B cell (primary cell): ENCODE measurements at regions not wholly inside any gene's neighbourhood (a gene's known extent, or its start where the extent isn't known, plus 50 kb on each side); places are given as distances from the start of the nearest gene placed in this dataset.

Source experiments
- ATAC-seq: fragments of 200-7000 bp; cut with Tn5 transposase; one replicate; pipeline ENCODE4 v1.10.0; 2021; ENCODE audit warnings: low read depth, mild to moderate bottlenecking, moderate number of reproducible peaks, moderate library complexity
- CTCF ChIA-PET: fragments of 350-600 bp; sonication (Branson Sonifier 250); formaldehyde crosslinking; loops from one replicate; lab custom pipeline; 2021; ENCODE audit warnings: antibody characterized with exemption, inconsistent platforms; lab: Charles Lee
- POLR2A ChIA-PET: fragments of 350-600 bp; sonication (Branson Sonifier 250); formaldehyde crosslinking; loops from one replicate; lab custom pipeline; 2021; ENCODE audit warnings: antibody characterized with exemption; lab: Charles Lee
- DNase-seq: peaks from one replicate; pipeline ENCODE4 v3.0.0; 2013
- H2AFZ ChIP-seq: 2 replicates; pipeline ENCODE4 v1.6.1; 2012; ENCODE audit warnings: mild to moderate bottlenecking, low read depth, low read length; ENCODE audit not compliant: insufficient read depth, poor library complexity, severe bottlenecking
- H3K27ac ChIP-seq, 2 donors: 1 replicate in 1 of 2; 2 replicates in 1 of 2; pipeline ENCODE4 v1.5.1; 2012 to 2013; ENCODE audit warnings: low read length in 2 of 2, mild to moderate bottlenecking in 2 of 2, moderate library complexity in 1 of 2
- H3K27me3 ChIP-seq, 4 experiments: fragments of 200-600 bp in 1 of 4; sonication (generic) in 1 of 4; replicated peaks in 1 of 4; 1 replicate in 2 of 4; 2 replicates in 2 of 4; pipeline versions ENCODE4 v1.6.1 to v1.7.0; 2013 to 2016; ENCODE audit warnings: low read length in 3 of 4, mild to moderate bottlenecking in 2 of 4, mixed read lengths in 1 of 4, moderate library complexity in 1 of 4; ENCODE audit not compliant: insufficient read depth in 4 of 4, control insufficient read depth in 3 of 4; ENCODE audit errors: control extremely low read depth in 1 of 4
- H3K36me3 ChIP-seq, 2 experiments: replicated peaks in 1 of 2; 1 replicate in 1 of 2; 2 replicates in 1 of 2; pipeline versions ENCODE4 v1.6.1 to v1.7.1; 2013; ENCODE audit warnings: low read length in 1 of 2; ENCODE audit not compliant: insufficient read depth in 2 of 2, control insufficient read depth in 1 of 2; ENCODE audit errors: control extremely low read depth in 1 of 2, extremely low read depth in 1 of 2
- H3K4me1 ChIP-seq, 2 donors: fragments of 200-600 bp in 1 of 2; sonication (generic) in 1 of 2; 1 replicate in 1 of 2; 2 replicates in 1 of 2; pipeline versions ENCODE4 v1.5.1 to v1.6.1; 2013 to 2017; ENCODE audit warnings: low read length in 2 of 2; ENCODE audit not compliant: control insufficient read depth in 2 of 2, insufficient read depth in 2 of 2
- H3K4me2 ChIP-seq: replicated peaks from 2 replicates; pipeline ENCODE3; 2012; ENCODE audit warnings: mild to moderate bottlenecking, low read depth, low read length; ENCODE audit not compliant: poor library complexity, severe bottlenecking
- H3K4me3 ChIP-seq, 5 experiments: fragments of 200-600 bp in 1 of 5; sonication (generic) in 1 of 5; 1 replicate in 3 of 5; 2 replicates in 2 of 5; pipeline versions ENCODE4 v1.5.1 to v1.7.0; 2011 to 2016; ENCODE audit warnings: low read length in 4 of 5, mild to moderate bottlenecking in 4 of 5, low read depth in 2 of 5, control low read depth in 1 of 5, moderate library complexity in 1 of 5; ENCODE audit not compliant: insufficient read depth in 1 of 5; ENCODE audit errors: control extremely low read depth in 1 of 5, extremely low read depth in 1 of 5
- H3K79me2 ChIP-seq: fragments of 200-600 bp; sonication (generic); one replicate; pipeline ENCODE4 v1.6.0; 2016; ENCODE audit warnings: low read length; ENCODE audit not compliant: control insufficient read depth, insufficient read depth
- H3K9ac ChIP-seq: fragments of 200-600 bp; sonication (generic); 2 replicates; pipeline ENCODE4 v1.6.1; 2017; ENCODE audit warnings: mild to moderate bottlenecking, low read length, moderate library complexity
- H3K9me3 ChIP-seq, 3 donors: one replicate each; pipeline versions ENCODE4 v1.6.1 to v1.7.1; 2013; ENCODE audit warnings: low read length in 2 of 3; ENCODE audit not compliant: control insufficient read depth in 2 of 3, insufficient read depth in 1 of 3; ENCODE audit errors: control extremely low read depth in 1 of 3
- H4K20me1 ChIP-seq: 2 replicates; pipeline ENCODE4 v1.6.0; 2012; ENCODE audit warnings: mild to moderate bottlenecking, low read length; ENCODE audit not compliant: insufficient read depth, control insufficient read depth, poor library complexity, severe bottlenecking
- H3K27ac Mint-ChIP-seq: one replicate; pipeline ENCODE4 v1.8.0; 2021; ENCODE audit warnings: mixed read lengths
- H3K27me3 Mint-ChIP-seq: one replicate; pipeline ENCODE4 v1.8.0; 2021; ENCODE audit warnings: mixed read lengths
- H3K4me1 Mint-ChIP-seq: one replicate; pipeline ENCODE4 v1.8.0; 2021; ENCODE audit warnings: mixed read lengths
- H3K4me3 Mint-ChIP-seq: one replicate; pipeline ENCODE4 v1.8.0; 2021; ENCODE audit warnings: mixed read lengths
- H3K9me3 Mint-ChIP-seq: one replicate; pipeline ENCODE4 v1.8.0; 2022; ENCODE audit warnings: mixed read lengths; ENCODE audit not compliant: insufficient read depth
- EZH2 ChIP-seq: IDR thresholded peaks from 2 replicates; pipeline ENCODE4 v1.6.1; 2012; ENCODE audit warnings: borderline replicate concordance, low read depth, mild to moderate bottlenecking, moderate library complexity, low read length; ENCODE audit not compliant: insufficient read depth, poor library complexity, severe bottlenecking
- WGBS: methylation state at CpG from one replicate; pipeline ENCODE4 v1.1.5; 2013; ENCODE audit warnings: missing lambda C conversion rate; ENCODE audit not compliant: insufficient coverage; 5-methylcytosine and 5-hydroxymethylcytosine counted together
- intact Hi-C: fragments of 100-400 bp; cut with micrococcal nuclease; formaldehyde crosslinking; loops from one replicate; pipeline ENCODE4 v1.10.0; 2022
- TF ChIP-seq, protein P1 (sequence below): fragments of 200-600 bp; IDR thresholded peaks from one replicate; pipeline ENCODE4 v1.8.0; 2022; ENCODE audit warnings: antibody characterized with exemption, mild to moderate bottlenecking

GRCh38 chr11:104565583-104565961 lies 332.7 kb downstream of the CASP12 start:
- H4K20me1 ChIP-seq, result no peaks in the 10 kb centered on the region
- no peak overlapping the region for H3K27ac ChIP-seq
- H3K4me2 ChIP-seq, result no peak overlapping the region
- ATAC-seq (no peak), DNase-seq (no peak)
- H3K36me3 ChIP-seq, result no peaks in the 10 kb centered on the region
- H3K9ac ChIP-seq, result no peak overlapping the region
- H3K4me3 ChIP-seq, result no peak overlapping the region
- Mint-ChIP-seq H3K27me3 (peaks cover 4% of the 10 kb centered on the region), H3K9me3 (peaks cover 2% of the 10 kb centered on the region), H3K4me3 (no peak overlapping the region), H3K4me1 (no peaks in the 10 kb centered on the region), H3K27ac (no peak overlapping the region)
- CTCF ChIA-PET, result no interaction called here
- intact Hi-C loops, result no loop called here
- H2AFZ ChIP-seq, result no peak overlapping the region
- TF ChIP-seq, protein P1, sequence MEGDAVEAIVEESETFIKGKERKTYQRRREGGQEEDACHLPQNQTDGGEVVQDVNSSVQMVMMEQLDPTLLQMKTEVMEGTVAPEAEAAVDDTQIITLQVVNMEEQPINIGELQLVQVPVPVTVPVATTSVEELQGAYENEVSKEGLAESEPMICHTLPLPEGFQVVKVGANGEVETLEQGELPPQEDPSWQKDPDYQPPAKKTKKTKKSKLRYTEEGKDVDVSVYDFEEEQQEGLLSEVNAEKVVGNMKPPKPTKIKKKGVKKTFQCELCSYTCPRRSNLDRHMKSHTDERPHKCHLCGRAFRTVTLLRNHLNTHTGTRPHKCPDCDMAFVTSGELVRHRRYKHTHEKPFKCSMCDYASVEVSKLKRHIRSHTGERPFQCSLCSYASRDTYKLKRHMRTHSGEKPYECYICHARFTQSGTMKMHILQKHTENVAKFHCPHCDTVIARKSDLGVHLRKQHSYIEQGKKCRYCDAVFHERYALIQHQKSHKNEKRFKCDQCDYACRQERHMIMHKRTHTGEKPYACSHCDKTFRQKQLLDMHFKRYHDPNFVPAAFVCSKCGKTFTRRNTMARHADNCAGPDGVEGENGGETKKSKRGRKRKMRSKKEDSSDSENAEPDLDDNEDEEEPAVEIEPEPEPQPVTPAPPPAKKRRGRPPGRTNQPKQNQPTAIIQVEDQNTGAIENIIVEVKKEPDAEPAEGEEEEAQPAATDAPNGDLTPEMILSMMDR, result no peak
- TF ChIP-seq EZH2, result no peak
- POLR2A ChIA-PET, result no interaction called here
- H3K4me1 ChIP-seq, result no peaks in the 10 kb centered on the region
- WGBS, result no CpG with 5 or more reads among the region's 1 CpG
- H3K79me2 ChIP-seq, result no peaks in the 10 kb centered on the region
- H3K9me3 ChIP-seq, result peaks cover 0 to 7% (median 1%) of the 10 kb centered on the region in 3 donors
- H3K27me3 ChIP-seq, result no peaks in the 10 kb centered on the region

GRCh38 chr11:104564921-104565582 lies 333.2 kb downstream of the CASP12 start:
- no peak overlapping the region for H3K27ac Mint-ChIP-seq
- H4K20me1 ChIP-seq, result no peaks in the 10 kb centered on the region
- POLR2A ChIA-PET, result no interaction called here
- H3K4me3 ChIP-seq, result no peak overlapping the region
- H3K27me3 ChIP-seq, result no peaks in the 10 kb centered on the region
- no peak overlapping the region for H3K4me3 Mint-ChIP-seq
- no peaks in the 10 kb centered on the region for H3K79me2 ChIP-seq
- DNase-seq (no peak), ATAC-seq (no peak)
- no peaks in the 10 kb centered on the region for H3K4me1 Mint-ChIP-seq
- H3K27me3 Mint-ChIP-seq, result peaks cover 4% of the 10 kb centered on the region
- H2AFZ ChIP-seq, result no peak overlapping the region
- H3K4me1 ChIP-seq, result no peaks in the 10 kb centered on the region
- H3K9me3 Mint-ChIP-seq, result peaks cover 2% of the 10 kb centered on the region
- CTCF ChIA-PET, result no interaction called here
- H3K9me3 ChIP-seq, result peaks cover 0 to 7% (median 1%) of the 10 kb centered on the region in 3 donors
- intact Hi-C loops, result no loop called here
- no peak overlapping the region for H3K27ac ChIP-seq
- H3K4me2 ChIP-seq, result no peak overlapping the region
- TF ChIP-seq, protein P1, result no peak
- no peak for TF ChIP-seq EZH2
- no peaks in the 10 kb centered on the region for H3K36me3 ChIP-seq
- no peak overlapping the region for H3K9ac ChIP-seq
- WGBS, result 95% methylated on average over 34 of the region's 35 CpGs
